GM19351 (cell line): ENCODE measurements at regions not wholly inside any gene's neighbourhood (a gene's known extent, or its start where the extent isn't known, plus 50 kb on each side); places are given as distances from the start of the nearest gene placed in this dataset.
"Not testable (repeated sequence)": the region's sequence is repeated elsewhere in the genome, so short reads cannot be mapped to it uniquely, and the experiment has no call there.

ENCODE experiments used
- ATAC-seq: cut with Tn5 transposase; IDR thresholded peaks from one replicate; pipeline ENCODE4 v1.9.1; 2021; ENCODE audit warnings: mild to moderate bottlenecking, moderate library complexity; ENCODE audit not compliant: unreplicated experiment

- ATAC-seq: no peak
These were observed 371.2 kb upstream of the RORB start for GRCh38 chr9:74125941-74126340.

GRCh38 chr9:74132986-74133385 is 364.1 kb upstream of the RORB start:
- no peak for ATAC-seq

- no peak for ATAC-seq
These were observed 363.2 kb upstream of the RORB start for GRCh38 chr9:74133921-74134320.

GRCh38 chr9:74138182-74138581 is 359.0 kb upstream of the RORB start:
- ATAC-seq: no peak

- ATAC-seq: no peak
These were observed 357.0 kb upstream of the RORB start for GRCh38 chr9:74140141-74140540.

GRCh38 chr9:74147906-74148305 is 349.2 kb upstream of the RORB start:
- no peak for ATAC-seq

- ATAC-seq: peak; percentile 99
These were observed 324.3 kb upstream of the RORB start for GRCh38 chr9:74172874-74173273.

GRCh38 chr9:74173284-74173683 is 323.9 kb upstream of the RORB start:
- no peak for ATAC-seq

GRCh38 chr9:74197771-74198170 is 299.4 kb upstream of the RORB start:
- ATAC-seq: not testable (repeated sequence)

- no peak for ATAC-seq
These were observed 292.1 kb upstream of the RORB start for GRCh38 chr9:74205056-74205455.

GRCh38 chr9:74218385-74219063 is 278.6 kb upstream of the RORB start:
- ATAC-seq: no peak

- no peak for ATAC-seq
These were observed 276.8 kb upstream of the RORB start for GRCh38 chr9:74220327-74220726.

GRCh38 chr9:74236857-74237256 is 260.3 kb upstream of the RORB start:
- ATAC-seq: no peak

- peak; percentile 66 for ATAC-seq
These were observed 251.2 kb upstream of the RORB start for GRCh38 chr9:74245866-74246497.

- no peak for ATAC-seq
These were observed 241.6 kb upstream of the RORB start for GRCh38 chr9:74255489-74255984.

- ATAC-seq: no peak
These were observed 221.1 kb upstream of the RORB start for GRCh38 chr9:74275872-74276508.

- peak; percentile 90 for ATAC-seq
These were observed 219.6 kb upstream of the RORB start for GRCh38 chr9:74277532-74277931.

GRCh38 chr9:74281674-74282073 is 215.5 kb upstream of the RORB start:
- peak; percentile 41 for ATAC-seq

GRCh38 chr9:74282526-74283253 is 214.4 kb upstream of the RORB start:
- no peak for ATAC-seq

- no peak for ATAC-seq
These were observed 212.3 kb upstream of the RORB start for GRCh38 chr9:74284581-74285450.
